PC-9 (cell line): ENCODE measurements at regions not wholly inside any gene's neighbourhood (a gene's known extent, or its start where the extent isn't known, plus 50 kb on each side); places are given as distances from the start of the nearest gene placed in this dataset.

Experiments used
- BruUV-seq: library from RNA; stranded (reverse); fragments of 400-500 nt; replicated peaks from 2 replicates; lab custom pipeline; 2021; lab: Mats Ljungman, UMichigan
- CTCF ChIA-PET: fragments of 300-600 bp; sonication (Branson Sonifier 250); formaldehyde crosslinking; loops from one replicate; lab custom pipeline; 2022; ENCODE audit warnings: antibody characterized with exemption; lab: Charles Lee
- POLR2A ChIA-PET: fragments of 300-600 bp; sonication (Branson Sonifier 250); formaldehyde crosslinking; loops from one replicate; lab custom pipeline; 2022; ENCODE audit warnings: antibody characterized with exemption; ENCODE audit not compliant: unreplicated experiment; lab: Charles Lee
- DNase-seq, 2 experiments: peaks; one replicate each; pipeline versions ENCODE4 v3.0.0 to v3.0.0-alpha.2; 2015 to 2022; ENCODE audit warnings: mixed read lengths in 1 of 2
- H2AFZ ChIP-seq: fragments of 200-600 bp; sonication (generic); 2 replicates; pipeline ENCODE4 v1.8.1; 2017; ENCODE audit warnings: antibody characterized with exemption
- H3F3A ChIP-seq: fragments of 200-600 bp; sonication (generic); 2 replicates; pipeline ENCODE4 v1.8.1; 2017; ENCODE audit warnings: antibody characterized with exemption, mild to moderate bottlenecking, low read depth; ENCODE audit not compliant: insufficient read depth
- H3K27ac ChIP-seq: fragments of 200-600 bp; sonication (generic); 2 replicates; pipeline ENCODE4 v1.6.1; 2016; ENCODE audit warnings: mixed run types
- H3K27me3 ChIP-seq: fragments of 200-600 bp; sonication (generic); 2 replicates; pipeline ENCODE4 v1.6.1; 2016; ENCODE audit warnings: low read depth, mixed run types; ENCODE audit not compliant: insufficient read depth
- H3K36me3 ChIP-seq: fragments of 200-600 bp; sonication (generic); 2 replicates; pipeline ENCODE4 v1.6.1; 2016; ENCODE audit warnings: low read depth, mixed run types
- H3K4me1 ChIP-seq: fragments of 200-600 bp; sonication (generic); replicated peaks from 2 replicates; pipeline ENCODE4 v1.6.1; 2016; ENCODE audit warnings: mixed run types; ENCODE audit not compliant: insufficient read depth
- H3K4me2 ChIP-seq: fragments of 200-600 bp; sonication (generic); 2 replicates; pipeline ENCODE4 v1.6.1; 2017; ENCODE audit warnings: mixed run types
- H3K4me3 ChIP-seq: fragments of 200-600 bp; sonication (generic); 2 replicates; pipeline ENCODE4 v1.6.1; 2016; ENCODE audit warnings: mixed run types
- H3K79me2 ChIP-seq: fragments of 200-600 bp; sonication (generic); 2 replicates; pipeline ENCODE4 v1.6.1; 2017; ENCODE audit warnings: low read depth, mixed run types
- H3K9me2 ChIP-seq: fragments of 200-600 bp; sonication (generic); 2 replicates; pipeline ENCODE4 v1.8.1; 2017; ENCODE audit warnings: mild to moderate bottlenecking; ENCODE audit not compliant: insufficient read depth
- H3K9me3 ChIP-seq: fragments of 200-600 bp; sonication (generic); 2 replicates; pipeline ENCODE4 v1.8.1; 2016; ENCODE audit warnings: low read depth; ENCODE audit not compliant: insufficient read depth
- H4K20me1 ChIP-seq: fragments of 200-600 bp; sonication (generic); 2 replicates; pipeline ENCODE4 v1.8.1; 2017; ENCODE audit not compliant: insufficient read depth
- EZH2 ChIP-seq: fragments of 200-600 bp; sonication (generic); IDR thresholded peaks from 2 replicates; pipeline ENCODE4 v1.8.0; 2017; ENCODE audit warnings: antibody characterized with exemption, low read depth
- intact Hi-C: fragments of 100-400 bp; cut with micrococcal nuclease; formaldehyde crosslinking; loops from one replicate; pipeline ENCODE4 v1.10.0; 2022; ENCODE audit not compliant: unreplicated experiment
- TF ChIP-seq, protein P1 (sequence below): fragments of 200-600 bp; sonication (generic); conservative IDR thresholded peaks from 2 replicates; pipeline ENCODE4 v1.6.1; 2017; ENCODE audit warnings: mixed run types, antibody characterized with exemption, mild to moderate bottlenecking, moderate library complexity

DNA sequence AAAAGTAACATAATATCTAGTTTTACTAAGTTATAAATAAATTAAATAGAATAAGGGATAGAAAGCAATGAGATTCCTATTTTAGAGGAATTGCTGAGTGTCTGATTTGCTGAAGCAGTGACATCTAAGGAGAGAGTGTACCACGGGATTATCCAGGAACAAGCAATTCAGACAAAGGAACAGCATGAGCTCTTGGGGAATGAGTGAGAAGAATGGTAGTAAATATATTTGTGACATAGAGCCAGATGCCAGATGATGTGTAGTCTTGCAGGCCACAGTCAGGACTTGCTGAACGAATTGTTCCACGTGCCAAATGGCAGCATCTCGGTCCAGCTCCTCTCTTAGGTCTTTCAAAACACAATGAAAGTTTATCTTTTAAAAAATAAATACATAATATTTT is 339.2 kb downstream of the TENT5A start:
- CTCF ChIA-PET = interaction anchor here (0.7 kb wide), 1 partner anchor 14 kb away, joined by 3 read pairs; no protein-coding TSS in a partner anchor
- H3K79me2 ChIP-seq = no peaks in the 10 kb centered on the region
- no peak for DNase-seq
- H3K9me3 ChIP-seq = no peaks in the 10 kb centered on the region
- H3K9me2 ChIP-seq = no peaks in the 10 kb centered on the region
- H3K36me3 ChIP-seq = no peaks in the 10 kb centered on the region
- H3K27me3 ChIP-seq = no peaks in the 10 kb centered on the region
- no peaks in the 10 kb centered on the region for H3K4me1 ChIP-seq
- no peak overlapping the region for H3K4me3 ChIP-seq
- H2AFZ ChIP-seq = no peak overlapping the region
- intact Hi-C loops = no loop called here
- POLR2A ChIA-PET = no interaction called here
- BruUV-seq = no TSS peak
- H4K20me1 ChIP-seq = no peaks in the 10 kb centered on the region
- no peak for TF ChIP-seq EZH2
- TF ChIP-seq, protein P1, sequence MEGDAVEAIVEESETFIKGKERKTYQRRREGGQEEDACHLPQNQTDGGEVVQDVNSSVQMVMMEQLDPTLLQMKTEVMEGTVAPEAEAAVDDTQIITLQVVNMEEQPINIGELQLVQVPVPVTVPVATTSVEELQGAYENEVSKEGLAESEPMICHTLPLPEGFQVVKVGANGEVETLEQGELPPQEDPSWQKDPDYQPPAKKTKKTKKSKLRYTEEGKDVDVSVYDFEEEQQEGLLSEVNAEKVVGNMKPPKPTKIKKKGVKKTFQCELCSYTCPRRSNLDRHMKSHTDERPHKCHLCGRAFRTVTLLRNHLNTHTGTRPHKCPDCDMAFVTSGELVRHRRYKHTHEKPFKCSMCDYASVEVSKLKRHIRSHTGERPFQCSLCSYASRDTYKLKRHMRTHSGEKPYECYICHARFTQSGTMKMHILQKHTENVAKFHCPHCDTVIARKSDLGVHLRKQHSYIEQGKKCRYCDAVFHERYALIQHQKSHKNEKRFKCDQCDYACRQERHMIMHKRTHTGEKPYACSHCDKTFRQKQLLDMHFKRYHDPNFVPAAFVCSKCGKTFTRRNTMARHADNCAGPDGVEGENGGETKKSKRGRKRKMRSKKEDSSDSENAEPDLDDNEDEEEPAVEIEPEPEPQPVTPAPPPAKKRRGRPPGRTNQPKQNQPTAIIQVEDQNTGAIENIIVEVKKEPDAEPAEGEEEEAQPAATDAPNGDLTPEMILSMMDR = no peak
- H3K4me2 ChIP-seq = no peak overlapping the region
- H3K27ac ChIP-seq = no peak overlapping the region
- H3F3A ChIP-seq = no peaks in the 10 kb centered on the region

DNA sequence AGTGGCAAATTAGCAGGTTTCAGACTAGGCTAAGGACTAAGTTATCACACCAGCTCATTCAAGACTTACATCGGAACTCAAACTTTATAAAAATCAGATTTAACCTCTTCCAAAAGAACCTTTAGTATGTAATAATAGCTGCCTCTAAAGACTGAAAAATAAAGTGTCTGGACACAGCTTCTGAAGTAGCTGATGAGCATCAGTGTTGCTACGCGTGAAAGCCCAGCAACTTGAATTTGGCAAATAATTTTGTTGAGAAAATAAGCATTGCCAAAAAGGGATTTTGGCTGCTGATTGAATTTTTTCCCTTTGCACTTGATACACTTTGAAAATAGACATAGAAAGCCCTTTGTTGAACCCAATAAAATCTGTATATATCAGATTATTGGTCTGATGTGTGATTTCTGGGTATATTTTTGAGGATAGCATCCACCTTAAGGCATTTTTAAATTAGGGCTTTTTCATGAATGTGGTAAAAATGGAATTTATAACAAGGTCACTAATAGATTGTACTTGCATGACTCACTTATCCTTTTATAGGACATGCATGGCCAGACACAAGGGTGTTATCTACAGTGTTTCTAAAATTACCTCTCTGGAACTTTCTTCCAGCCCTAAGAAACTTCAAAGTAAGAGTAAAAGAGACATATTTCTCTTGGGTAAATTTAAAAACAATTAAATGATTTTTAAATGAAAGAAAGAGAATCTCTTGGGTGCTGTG is 350.4 kb downstream of the TENT5A start:
- no peaks in the 10 kb centered on the region for H4K20me1 ChIP-seq
- intact Hi-C loops = no loop called here
- H3K4me3 ChIP-seq = no peak overlapping the region
- no TSS peak for BruUV-seq
- no peak overlapping the region for H3K27ac ChIP-seq
- H3F3A ChIP-seq = no peaks in the 10 kb centered on the region
- ChIA-PET CTCF (no interaction called here), POLR2A (interaction anchor here (0.5 kb wide), 1 partner anchor 189 kb away, joined by 3 read pairs; no protein-coding TSS in a partner anchor)
- no peaks in the 10 kb centered on the region for H3K27me3 ChIP-seq
- no peak overlapping the region for H3K4me2 ChIP-seq
- no peaks in the 10 kb centered on the region for H3K9me2 ChIP-seq
- no peak overlapping the region for H2AFZ ChIP-seq
- DNase-seq = no peak
- H3K9me3 ChIP-seq = no peaks in the 10 kb centered on the region
- TF ChIP-seq, protein P1 = no peak
- TF ChIP-seq EZH2 = no peak
- H3K79me2 ChIP-seq = no peaks in the 10 kb centered on the region
- no peaks in the 10 kb centered on the region for H3K4me1 ChIP-seq
- no peaks in the 10 kb centered on the region for H3K36me3 ChIP-seq

DNA sequence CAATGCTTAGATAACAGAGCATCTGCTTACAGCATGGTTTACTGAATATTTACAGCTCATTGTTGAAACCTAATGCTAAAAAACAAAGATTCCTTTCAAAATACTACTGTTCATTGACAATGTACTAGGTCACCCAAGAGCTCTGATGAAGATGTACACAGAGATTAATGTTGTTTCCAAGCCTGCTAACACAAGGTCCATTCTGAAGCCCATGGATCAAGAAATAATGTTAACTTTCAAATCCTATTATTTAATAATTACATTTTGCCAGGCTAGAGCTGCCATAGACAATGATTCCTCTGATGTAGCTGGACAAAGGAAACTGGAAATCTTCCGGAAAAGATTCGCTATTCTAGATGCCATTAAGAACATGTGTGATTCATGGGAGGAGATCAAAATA is 355.6 kb downstream of the TENT5A start:
- BruUV-seq = no TSS peak
- no peaks in the 10 kb centered on the region for H3K27me3 ChIP-seq

More for the DNA sequence above, 355.6 kb downstream of the TENT5A start:
- Histone ChIP-seq H4K20me1 (no peaks in the 10 kb centered on the region), H3K36me3 (no peaks in the 10 kb centered on the region), H3K9me2 (no peaks in the 10 kb centered on the region), H3K9me3 (no peaks in the 10 kb centered on the region), H3K4me1 (no peaks in the 10 kb centered on the region), H3K79me2 (no peaks in the 10 kb centered on the region), H3K4me2 (no peak overlapping the region), H3K4me3 (no peak overlapping the region), H3K27ac (no peak overlapping the region), H2AFZ (no peak overlapping the region), H3F3A (no peaks in the 10 kb centered on the region)
- no peak for DNase-seq
- intact Hi-C loops = no loop called here
- ChIA-PET POLR2A (no interaction called here), CTCF (no interaction called here)
- TF ChIP-seq EZH2 = no peak
- TF ChIP-seq, protein P1 = no peak
